ENCODE measurements at regions not wholly inside any gene's neighbourhood (a gene's known extent, or its start where the extent isn't known, plus 50 kb on each side); places are given as distances from the start of the nearest gene placed in this dataset.

GRCh38 chr9:95629585-95629984 is 112.8 kb upstream of the PTCH1 start:
- 5% methylated on average over 6 of the region's 6 CpGs for WGBS (ENCODE audit: insufficient coverage, low coverage, missing lambda C conversion rate)
- peaks cover 24 to 46% of the 10 kb centered on the region in 2 experiments; a peak in 4 of 5 replicates for H3K27me3 ChIP-seq (ENCODE audit: control insufficient read depth in 2 of 2, insufficient read depth in 2 of 2, low read length in 2 of 2)
- H3K79me2 ChIP-seq (ENCODE audit: control insufficient read depth, insufficient read depth, low read length) = no peaks in the 10 kb centered on the region
- CTCF ChIA-PET (ENCODE audit: low intra/inter-chr PET ratio) = no interaction called here
- POLR2A ChIA-PET = interaction anchor here (0.6 to 0.7 kb wide), 2 partner anchors 9 to 418 kb away, joined by 3 to 4 read pairs; no protein-coding TSS in a partner anchor
- H3K27ac ChIP-seq (ENCODE audit: extremely low read depth, low read depth, low read length) = no peak overlapping the region
- H3K9me1 ChIP-seq (ENCODE audit: control insufficient read depth, insufficient read depth, low read length) = no peaks in the 10 kb centered on the region
- no peak overlapping the region for H3K4me3 ChIP-seq
- H4K20me1 ChIP-seq (replicated peaks; ENCODE audit: control insufficient read depth, insufficient read depth, low read length) = no peaks in the 10 kb centered on the region; the same call in 1 of the 2 replicates
- peak; percentile 37; the same call in 1 of the 2 replicates for TF ChIP-seq TAL1 (IDR thresholded peaks at IDR 0.05)
- TF ChIP-seq ILK (tag; IDR thresholded peaks at IDR 0.05; ENCODE audit: borderline replicate concordance, low read depth) = no peak
- peak; percentile 82; the same call in 1 of the 2 replicates for TF ChIP-seq TEAD4 (IDR thresholded peaks at IDR 0.05; ENCODE audit: low read length)
- TF ChIP-seq TEAD4 (CRISPR knock-in tag; IDR thresholded peaks at IDR 0.05; ENCODE audit: borderline replicate concordance) = no peak
- peak; percentile 20; the same call in 1 of the 2 replicates for TF ChIP-seq ARID1B (IDR thresholded peaks at IDR 0.05)
- TF ChIP-seq KLF16 (IDR thresholded peaks at IDR 0.05) = peak; percentile 73; the same call in 1 of the 2 replicates
- no peak for TF ChIP-seq CBFA2T2 (conservative IDR thresholded peaks at IDR 0.05)
- TF ChIP-seq PML (IDR thresholded peaks at IDR 0.05; ENCODE audit: low read length) = peak; percentile 52; the same call in 1 of the 2 replicates
- TF ChIP-seq GABPA (tag; conservative IDR thresholded peaks at IDR 0.05; ENCODE audit: low read depth) = peak; percentile 57
- 0 out of 2 replicates have a peak, but pooled peaks have one; percentile 11 for TF ChIP-seq EP300 (IDR thresholded peaks at IDR 0.05; ENCODE audit: low read length)
- no peak for TF ChIP-seq PCBP2 (IDR thresholded peaks at IDR 0.05; ENCODE audit: low read depth, low read length, poor library complexity, severe bottlenecking)
- no peak for TF ChIP-seq MTA3 (IDR thresholded peaks at IDR 0.05; ENCODE audit: borderline replicate concordance)
- in situ Hi-C loops (cut with MboI) (no loop called here), intact Hi-C loops (cut with micrococcal nuclease) (no loop called here)
- H2AFZ ChIP-seq (ENCODE audit: low read depth, low read length) = no peak overlapping the region; the same call in 1 of the 2 replicates
- ATAC-seq (no peak), FAIRE-seq (no peak), DNase-seq (ENCODE audit: extremely low read depth in 1 of 4, low spot score in 3 of 4) (no peak)
- no peaks in the 10 kb centered on the region for H3K36me3 ChIP-seq (ENCODE audit: control insufficient read depth, insufficient read depth, low read length)
- no peak overlapping the region for H3K4me2 ChIP-seq (ENCODE audit: insufficient read depth, low read length)
- no peaks in the 10 kb centered on the region for H3K9me3 ChIP-seq (replicated peaks; ENCODE audit: control insufficient read depth, insufficient read depth, low read depth, low read length)
- BruUV-seq (replicated peaks) = no TSS peak
- peaks cover 0 to 7% of the 10 kb centered on the region in 2 experiments; a peak in 2 of 5 replicates for H3K4me1 ChIP-seq (replicated peaks in 1 of 2; ENCODE audit: control insufficient read depth in 2 of 2, insufficient read depth in 2 of 2, low read length in 2 of 2)
- no peak overlapping the region for H3K9ac ChIP-seq (ENCODE audit: insufficient read depth in 1 of 2, low read depth in 2 of 2, low read length in 2 of 2)

All from K562 (cell line).